Hematopoietic multipotent progenitor cell (in vitro differentiated cells): ENCODE measurements at regions not wholly inside any gene's neighbourhood (a gene's known extent, or its start where the extent isn't known, plus 50 kb on each side); places are given as distances from the start of the nearest gene placed in this dataset.

ENCODE experiments used
- DNase-seq, 3 donors: peaks; one replicate each; pipeline ENCODE4 v3.0.0-alpha.2; 2011 to 2015; ENCODE audit warnings: low read depth in 2 of 3, low spot score in 2 of 3

GRCh38 chr3:194215392-194215791 is 79.4 kb downstream of the HES1 start:
- no peak for DNase-seq

DNA sequence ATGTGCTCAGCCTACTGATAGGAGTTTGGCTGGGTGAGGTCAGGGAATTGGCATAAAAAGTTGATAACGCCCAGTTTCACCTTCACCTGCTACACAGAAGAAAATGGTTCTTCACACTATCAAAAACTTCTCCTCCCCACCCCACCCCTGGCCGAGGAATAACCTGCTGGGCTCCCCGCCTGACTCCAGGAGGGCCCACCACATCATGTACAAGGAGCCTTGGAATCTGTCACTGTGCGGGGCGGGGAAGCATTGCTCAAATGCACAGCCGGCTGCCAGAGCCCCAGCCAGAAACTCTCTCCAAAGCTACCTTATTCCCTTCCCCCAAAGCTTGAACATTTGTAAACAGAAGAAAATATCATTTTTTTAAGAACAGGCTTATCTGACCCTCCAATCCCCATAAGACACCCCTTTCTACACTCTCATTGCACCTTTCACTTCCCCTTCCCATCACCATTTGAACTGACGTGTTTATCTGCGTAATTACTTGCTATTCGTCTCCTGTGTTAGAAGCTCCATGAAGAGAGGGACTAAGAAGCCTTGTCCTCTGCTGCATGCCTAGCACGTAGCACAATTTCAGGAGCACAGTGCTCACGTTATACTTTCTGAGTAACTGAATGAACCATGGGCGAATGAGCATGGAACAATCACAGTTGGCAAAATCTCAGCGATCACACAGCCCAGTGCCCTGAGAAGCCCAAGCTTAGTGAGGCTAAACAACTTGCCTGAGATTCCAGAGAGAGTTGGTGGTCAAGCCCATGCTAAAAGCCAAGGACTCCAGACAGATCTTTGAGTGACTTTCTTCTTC is 82.9 kb downstream of the HES1 start:
- DNase-seq: no peak

- DNase-seq: no peak
These were observed 84.0 kb downstream of the HES1 start for GRCh38 chr3:194219826-194220410.

DNA sequence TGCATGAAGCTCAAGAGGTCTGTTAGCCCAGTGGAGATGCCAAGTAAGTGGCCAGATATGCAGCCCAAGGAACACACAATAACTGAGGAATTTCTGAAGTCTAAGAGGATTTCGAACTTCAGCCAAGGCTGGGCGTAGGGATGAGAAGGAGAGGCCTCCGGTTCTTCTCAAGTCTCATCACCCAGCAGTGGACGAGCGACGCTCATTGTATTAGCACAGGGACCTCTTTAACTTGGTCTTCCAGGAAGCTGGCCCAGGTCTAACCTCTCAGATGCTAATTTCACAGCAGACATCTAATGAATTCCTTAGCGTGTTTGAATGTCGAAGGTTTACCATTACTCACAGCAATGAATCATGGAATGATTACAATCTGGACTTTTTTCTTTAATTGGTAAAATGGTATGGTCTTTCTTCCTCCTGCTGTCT is 85.0 kb downstream of the HES1 start:
- no peak for DNase-seq

DNA sequence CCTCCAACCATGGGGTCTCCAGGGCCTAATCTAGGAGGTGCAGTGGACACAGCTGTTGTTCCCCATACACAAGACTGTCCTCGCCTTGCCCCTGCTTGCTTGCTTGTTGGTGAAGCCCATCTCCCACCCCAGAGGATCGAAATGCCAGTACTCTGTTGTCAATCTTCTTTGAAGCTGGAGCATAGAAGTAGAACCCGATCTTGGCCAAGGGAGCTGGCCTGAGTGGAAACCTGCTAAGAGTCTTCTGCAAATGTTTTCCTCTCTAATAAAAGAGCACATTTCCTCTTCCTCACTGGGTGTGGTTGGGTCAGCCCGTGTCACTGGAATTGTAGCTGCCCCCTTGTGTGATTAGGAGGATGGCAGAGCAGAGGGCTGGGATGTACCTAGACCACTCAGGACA is 85.4 kb downstream of the HES1 start:
- DNase-seq: no peak

DNA sequence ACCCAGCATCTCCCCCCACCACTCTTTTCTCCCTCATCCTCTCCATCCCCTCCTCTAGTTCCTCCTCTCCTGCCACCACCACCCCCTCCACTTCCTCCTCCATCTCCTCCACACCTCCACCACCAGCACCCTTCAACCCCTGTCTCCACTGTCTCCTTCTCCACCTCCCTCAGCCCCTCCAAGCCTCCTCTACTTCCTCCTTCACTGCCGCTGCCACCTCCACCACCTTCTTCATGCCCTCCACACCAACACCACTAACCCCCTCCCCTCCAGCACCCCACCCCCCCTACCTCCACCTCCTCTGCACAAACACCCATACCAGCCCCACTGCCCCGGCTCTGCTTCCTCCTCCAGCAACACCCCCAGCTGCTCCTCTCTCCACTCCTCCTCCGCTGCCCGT is 88.0 kb downstream of the HES1 start:
- no peak for DNase-seq

- DNase-seq: no peak
These were observed 88.8 kb downstream of the HES1 start for GRCh38 chr3:194224471-194225417.

DNA sequence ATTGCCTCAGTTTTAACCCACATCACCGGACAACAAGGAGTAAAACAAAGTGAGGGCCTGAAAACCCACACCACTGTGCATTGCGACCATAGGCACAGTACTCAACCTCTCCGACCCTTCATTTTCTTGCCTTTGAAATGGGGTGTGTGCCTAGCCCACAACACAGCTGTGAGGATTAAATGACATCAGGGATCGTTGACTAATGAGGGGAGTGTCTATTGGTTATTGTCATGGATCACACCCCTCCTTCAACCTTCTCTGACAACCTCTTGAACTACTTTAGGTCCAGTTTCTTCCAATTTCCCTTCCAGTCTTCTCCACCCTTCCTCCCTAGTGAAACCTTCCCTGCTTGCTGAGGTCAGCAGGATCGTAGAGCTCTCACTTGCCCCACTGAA is 89.5 kb downstream of the HES1 start:
- no peak for DNase-seq

DNA sequence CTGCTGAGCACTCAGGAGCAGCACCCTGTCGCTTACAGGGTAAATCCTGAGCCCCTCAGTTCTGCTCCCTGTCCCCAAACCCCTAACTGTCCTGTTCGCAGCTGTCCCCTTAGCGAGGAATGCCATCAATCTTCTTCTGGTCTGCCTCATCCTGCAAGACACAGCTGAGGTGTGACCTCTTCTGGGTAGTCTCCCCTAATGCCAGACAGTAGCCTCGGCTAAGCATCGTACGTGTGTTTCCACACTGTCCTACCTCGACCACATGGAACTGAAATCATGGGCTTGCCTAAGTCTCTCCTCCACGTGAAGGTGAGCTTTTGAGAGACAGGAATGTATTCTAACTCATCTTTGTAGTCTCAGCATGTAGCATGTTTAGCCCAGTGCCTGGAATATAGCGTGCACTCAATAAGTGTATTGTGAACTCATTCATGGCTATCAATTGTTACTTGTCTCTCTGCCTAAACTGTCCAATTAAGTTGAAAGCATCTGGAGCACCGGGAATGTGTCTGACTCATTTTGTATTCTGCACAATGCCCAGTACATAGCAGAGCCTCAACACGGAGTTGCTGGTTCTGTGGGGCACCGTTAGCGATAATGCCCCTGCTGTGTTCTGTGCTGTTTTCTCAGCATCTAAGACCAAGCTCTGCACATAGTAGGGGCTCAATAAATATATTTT is 90.2 kb downstream of the HES1 start:
- no peak for DNase-seq

DNA sequence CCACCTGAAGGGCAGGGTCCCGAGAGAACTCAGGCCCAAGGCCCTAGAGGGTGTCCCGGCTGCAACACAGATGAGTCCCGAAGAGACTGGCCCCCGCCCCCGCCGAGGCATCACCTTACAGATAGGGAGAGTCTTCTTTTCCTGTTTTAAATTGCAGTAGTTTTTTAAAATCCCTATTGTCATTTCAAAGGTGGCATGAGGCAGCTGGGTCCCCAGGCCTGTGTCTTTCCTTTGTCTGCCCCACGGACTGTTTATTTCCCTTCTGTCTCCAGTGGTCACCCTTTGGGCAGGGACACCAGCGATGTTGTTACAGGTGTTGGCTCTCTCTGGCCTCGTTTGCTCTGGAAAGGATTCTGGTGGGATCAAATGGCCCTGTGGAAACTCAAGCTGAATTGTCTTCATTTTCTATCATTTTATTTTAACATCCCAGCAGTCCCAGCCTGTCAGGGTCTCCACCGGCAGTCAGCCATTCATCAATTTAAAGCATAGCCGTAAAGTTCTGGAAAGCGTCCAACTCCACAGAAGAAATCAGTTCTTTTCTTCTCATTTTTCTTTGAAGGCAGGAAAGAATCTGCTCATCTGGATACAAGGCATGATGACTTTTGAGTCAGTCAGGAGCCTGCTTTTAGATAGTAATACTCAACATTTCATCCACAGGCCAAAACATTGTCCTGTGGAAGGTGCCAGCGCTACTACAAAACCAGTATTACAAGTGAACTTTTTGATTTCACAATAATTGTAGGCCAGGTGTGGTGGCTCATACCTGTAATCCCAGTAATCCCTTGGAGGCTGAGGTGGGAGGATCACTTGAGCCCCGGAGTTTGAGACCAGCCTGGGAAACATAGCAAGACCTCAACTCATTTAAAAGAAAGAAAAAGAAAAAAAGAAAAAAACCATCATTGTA is 96.2 kb downstream of the HES1 start:
- no peak for DNase-seq

GRCh38 chr3:194233150-194233549 is 97.2 kb downstream of the HES1 start:
- DNase-seq: no peak

DNA sequence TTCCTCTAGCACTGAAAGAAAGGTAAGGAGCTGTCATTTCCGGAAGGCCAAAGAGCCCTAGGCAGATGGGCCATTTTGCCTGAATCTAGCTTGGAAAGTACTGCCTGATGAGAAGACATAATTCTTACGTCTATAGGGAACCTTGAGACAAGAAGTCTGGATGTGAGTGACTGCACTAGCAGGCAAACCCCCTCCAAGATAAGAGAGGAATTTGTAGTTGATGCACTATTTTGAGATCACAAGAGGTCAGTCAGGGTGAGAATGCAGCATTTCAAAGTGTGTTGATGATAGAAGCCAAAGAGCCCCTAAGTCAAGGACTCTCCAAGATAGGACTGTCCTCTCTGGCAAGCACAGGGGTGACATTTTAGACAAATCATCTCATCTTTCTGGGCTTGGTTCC is 99.2 kb downstream of the HES1 start:
- no peak for DNase-seq

GRCh38 chr3:194237110-194237509 is 101.2 kb downstream of the HES1 start:
- no peak for DNase-seq

- no peak for DNase-seq
These were observed 104.8 kb downstream of the HES1 start for GRCh38 chr3:194240766-194241165.

DNA sequence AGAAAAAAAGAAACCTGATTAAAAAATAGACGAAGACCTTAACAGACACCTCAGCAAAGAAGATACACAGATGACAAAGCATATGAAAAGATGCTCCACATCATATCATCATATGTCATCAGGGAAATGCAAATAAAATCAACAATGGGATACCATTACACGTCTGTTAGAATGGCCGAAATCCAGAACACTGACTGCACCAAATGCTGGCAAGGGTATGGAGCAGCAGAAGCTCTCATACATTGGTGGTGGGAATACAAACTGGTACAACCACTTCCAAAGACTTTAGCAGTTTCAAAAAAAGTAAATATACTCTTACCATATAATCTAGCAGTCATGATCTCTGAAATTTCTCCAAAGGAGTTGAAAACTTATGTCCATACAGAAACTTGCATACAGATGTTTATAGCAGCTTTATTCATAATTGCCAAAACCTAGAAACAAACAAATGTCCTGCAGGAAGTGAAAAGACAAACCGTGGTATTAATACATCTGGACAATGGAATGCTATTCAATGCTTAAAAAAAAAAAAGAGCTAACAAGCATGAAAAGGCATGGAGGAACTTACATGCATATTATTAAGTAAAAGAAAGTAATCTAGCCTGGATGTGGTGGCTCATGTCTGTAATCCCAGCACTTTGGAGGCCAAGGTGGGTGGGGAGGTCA is 107.4 kb downstream of the HES1 start:
- no peak for DNase-seq

GRCh38 chr3:194244167-194244566 is 107.0 kb downstream of the CPN2 start:
- DNase-seq: no peak

DNA sequence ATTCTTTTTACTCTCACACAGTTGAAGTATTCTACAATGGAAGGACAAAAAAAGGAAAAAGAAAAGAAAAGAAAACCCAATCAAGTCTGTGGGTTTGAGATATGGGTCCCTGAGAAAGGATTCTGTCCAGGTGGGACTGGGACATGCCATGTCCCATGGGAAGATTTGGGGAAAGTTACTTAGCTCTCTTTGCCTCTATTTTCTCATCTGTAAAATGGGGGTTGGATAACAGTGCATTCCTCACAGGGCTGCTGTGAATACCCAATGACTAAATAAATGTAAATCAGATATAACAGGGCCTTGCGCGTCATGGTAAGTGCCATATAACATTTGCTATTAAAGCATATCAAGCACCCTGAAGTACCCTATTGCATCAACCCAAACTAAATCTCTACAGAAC is 105.7 kb downstream of the CPN2 start:
- DNase-seq: no peak

DNA sequence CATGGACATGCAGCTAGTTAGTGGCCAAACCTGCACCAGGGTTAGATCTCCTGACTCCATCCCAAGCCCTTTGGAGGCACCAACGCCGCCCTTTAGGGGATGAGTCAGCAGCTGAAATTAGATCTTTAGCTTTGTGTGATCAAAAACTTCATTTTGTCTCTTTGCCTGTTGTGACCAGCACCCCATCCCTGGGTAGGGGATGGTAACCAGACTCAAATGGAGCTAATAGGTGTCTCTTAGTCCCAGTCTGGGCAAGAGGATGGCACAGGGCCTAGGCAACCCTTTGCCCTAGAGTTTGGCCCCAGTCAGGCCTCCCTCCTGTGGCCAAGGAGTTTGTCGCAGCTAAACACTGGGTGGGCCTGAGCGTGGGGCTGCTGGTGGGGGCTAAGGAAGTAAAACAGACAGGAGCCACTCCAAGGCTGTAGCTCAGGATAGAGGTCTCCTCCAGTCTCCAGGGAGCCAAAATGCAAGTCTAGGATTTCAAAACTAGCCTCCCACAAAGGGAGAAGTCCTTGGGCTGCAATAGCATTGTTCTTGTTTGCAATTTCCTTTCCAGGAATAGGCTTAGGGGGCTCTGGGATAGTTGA is 105.1 kb downstream of the CPN2 start:
- no peak for DNase-seq
